ELR (cell line): ENCODE measurements at regions not wholly inside any gene's neighbourhood (a gene's known extent, or its start where the extent isn't known, plus 50 kb on each side); places are given as distances from the start of the nearest gene placed in this dataset.
"Not testable (repeated sequence)": the region's sequence is repeated elsewhere in the genome, so short reads cannot be mapped to it uniquely, and the experiment has no call there.

ENCODE experiments used
- DNase-seq: peaks from one replicate; pipeline ENCODE4 v3.0.0-alpha.2; 2015; ENCODE audit warnings: low read depth

DNA sequence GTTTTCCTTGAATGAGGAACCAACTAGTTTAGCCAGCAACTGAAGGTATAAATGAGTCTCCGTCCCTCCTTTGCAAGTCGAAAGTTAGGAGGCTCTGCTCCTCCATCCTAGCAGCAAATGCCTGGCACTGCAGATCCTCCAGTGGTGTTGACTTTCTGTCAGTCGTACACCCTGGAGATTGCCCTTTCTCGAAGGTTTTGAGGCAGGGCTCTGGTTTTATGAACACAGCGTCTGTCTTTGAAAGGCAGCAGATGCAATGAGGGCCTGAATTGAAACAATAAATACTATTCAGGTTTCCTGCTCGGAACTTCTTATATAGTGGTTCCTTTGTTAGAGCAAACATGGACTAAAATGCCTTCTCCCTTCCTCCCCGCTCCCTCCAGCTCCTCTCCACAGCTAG lies 284.0 kb downstream of the TMEM38B start:
- no peak for DNase-seq

DNA sequence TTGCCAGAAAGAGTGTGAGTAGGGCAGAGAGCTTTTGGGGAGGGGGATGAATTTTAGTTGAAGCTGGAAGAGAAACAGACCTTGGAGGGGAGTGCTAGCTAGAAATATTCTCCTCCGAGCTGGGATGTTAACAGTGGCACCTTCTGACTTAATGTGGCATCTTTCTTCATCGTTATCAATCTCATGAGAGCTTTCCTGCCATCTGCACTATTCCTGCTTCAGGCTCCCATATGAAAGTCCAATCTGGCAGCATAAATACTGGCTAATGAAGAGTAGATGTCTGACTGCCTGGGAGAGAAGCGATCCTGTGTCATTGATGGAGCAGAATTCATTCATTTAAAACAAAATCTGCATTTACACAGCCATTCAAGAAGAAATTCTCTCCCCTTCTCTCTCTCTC lies 284.5 kb downstream of the TMEM38B start:
- DNase-seq, result no peak

DNA sequence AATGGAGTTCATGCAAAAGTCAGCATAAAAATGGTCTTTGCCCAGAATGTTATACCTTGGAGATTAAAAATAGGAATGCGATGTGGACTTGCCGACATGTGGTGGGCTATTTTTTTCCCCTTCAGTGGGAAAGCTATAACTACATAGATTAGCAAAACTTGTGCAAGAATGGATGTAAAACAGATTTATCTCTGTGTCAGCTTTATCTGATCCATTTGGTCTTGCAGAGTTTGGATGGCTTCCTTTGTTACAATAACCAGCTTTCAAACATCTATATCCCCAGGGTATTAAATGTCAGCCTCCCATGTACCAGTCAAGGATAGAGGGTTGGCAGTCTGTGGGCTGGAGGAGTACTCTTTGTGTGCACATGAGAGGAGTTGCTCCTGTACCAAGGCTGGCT lies 284.9 kb downstream of the TMEM38B start:
- no peak for DNase-seq

DNA sequence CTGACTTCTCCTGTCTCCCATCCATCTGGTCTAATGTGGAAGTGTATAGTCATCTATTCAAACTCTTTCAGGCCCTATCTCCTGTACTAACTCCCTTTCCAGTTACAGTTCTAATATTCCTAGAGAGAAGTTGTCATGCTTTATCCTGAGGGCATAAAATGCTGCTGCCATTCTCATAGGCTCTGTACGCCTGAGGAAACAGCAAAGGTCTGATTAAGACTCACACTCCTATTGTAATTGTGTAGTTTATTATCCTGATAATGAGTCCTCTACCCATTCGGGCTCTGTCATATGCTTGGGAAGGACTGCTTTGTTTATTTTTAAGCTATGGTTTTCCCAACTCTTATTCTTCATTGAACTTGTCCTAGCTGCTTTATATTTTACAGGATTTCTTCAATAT lies 290.4 kb downstream of the TMEM38B start:
- no peak for DNase-seq

DNA sequence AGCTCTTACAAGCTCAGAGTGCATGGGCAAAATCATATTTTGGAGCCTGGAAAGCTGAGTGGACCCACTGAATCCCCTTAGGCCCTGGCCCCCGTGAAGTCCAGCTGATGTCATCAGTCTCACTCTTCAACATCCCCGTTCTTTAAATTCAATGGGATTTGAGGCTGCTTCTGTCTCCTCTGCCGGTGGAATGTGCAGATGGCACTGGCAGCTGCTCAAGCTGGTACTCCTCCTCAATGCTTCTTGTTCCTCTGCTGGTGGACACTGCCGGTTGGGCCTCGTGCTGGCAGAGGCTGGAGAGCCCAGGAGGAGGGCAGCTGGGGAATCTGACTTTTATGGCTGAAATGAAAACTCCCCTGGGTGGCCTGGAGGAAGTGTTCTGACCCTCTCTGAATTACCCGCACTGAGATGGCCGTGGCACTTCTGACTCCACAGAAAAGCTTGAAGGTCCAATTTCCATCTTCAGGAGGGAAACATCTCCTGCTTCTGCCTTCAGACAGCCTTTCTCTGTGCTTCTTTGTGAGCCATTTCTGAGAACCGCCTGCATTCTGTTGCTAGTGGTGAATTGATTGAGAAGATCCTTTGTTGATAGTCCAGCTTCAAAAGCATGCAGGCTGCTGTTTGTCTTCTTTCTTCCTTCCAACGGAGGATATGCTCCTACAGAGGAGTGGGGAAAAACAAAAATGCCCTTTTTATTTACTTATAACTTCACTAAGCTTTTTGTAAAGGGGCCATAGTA lies 298.9 kb downstream of the TMEM38B start:
- no peak for DNase-seq

DNA sequence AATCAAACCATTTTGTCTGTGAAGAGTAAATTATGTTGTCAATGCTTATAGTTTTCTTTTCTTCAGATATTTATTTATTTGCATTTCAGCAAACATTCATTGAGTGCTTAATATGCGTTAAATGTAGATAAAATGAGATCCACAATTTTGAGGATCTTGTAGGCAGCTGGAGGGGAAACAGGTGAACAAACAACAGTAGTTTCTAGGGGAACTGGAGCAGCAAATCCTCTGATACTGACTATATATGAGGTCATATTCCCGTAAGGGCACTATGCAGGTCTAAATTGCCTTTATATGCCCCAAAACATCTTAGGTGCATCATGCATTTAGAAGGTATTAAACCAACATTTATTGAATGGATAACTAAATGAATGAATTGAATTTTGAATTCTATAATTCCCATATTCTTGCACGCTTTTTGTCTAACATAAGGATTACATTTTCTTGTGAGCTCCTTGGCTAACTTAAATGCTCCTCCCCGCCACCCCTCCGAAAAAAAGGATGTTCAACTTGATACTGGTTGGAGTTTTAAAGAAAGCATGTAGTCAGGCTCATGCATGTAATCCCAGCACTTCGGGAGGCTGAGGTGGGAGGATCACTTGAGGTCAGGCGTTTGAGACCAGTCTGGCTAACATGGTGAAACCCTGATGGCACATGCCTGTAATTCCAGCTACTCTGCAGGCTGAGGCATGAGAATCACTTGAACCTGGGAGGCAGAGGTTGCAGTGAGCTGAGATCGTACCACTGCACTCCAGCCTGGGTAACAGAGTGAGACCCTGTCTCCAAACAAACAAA lies 299.8 kb downstream of the TMEM38B start:
- DNase-seq, result no peak

DNA sequence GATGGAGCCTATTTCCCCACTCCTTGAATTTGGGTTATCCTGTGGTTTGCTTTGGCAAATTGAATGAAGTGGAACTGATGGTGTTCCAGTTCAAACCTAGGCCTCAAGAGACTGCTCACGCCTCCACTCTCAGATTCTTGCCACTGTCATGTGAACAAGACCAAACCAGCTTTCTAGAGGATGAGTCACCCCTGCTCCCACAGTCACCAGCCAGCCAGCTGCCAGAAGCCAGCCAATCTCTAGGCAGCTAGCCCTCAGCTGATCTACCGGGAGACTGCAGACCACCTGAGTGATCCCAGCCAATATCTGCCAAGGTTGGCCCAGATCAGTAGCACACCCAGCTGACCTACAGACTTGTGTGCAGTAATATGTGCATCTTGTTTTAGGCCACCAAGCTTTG lies 300.6 kb downstream of the TMEM38B start:
- DNase-seq, result peak; percentile 11

DNA sequence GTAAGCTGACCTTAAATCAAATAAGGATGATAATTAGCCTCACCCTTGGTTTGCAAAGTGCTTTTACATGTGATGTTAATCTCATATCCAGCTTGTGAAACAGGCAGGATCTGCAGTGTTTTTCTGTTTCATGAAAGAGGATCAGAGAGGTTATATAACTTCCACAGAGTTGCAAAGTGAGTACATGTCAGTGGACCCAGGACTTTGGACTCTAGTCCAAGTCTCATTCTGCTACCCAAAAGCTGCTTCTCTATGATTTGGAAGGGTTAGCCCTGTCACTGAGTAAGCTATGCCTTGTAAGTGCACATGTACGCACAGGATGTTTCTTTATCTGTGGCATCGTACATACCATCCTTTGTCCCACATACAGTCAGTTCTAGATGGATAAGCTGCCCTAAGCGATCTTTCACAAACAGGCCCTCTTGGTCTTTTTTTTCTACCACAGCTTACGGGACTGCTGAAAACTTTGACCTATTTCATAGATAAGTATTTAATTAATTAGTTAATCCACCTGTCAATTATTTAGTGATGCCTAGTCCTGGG lies 322.9 kb downstream of the TMEM38B start:
- DNase-seq, result no peak

DNA sequence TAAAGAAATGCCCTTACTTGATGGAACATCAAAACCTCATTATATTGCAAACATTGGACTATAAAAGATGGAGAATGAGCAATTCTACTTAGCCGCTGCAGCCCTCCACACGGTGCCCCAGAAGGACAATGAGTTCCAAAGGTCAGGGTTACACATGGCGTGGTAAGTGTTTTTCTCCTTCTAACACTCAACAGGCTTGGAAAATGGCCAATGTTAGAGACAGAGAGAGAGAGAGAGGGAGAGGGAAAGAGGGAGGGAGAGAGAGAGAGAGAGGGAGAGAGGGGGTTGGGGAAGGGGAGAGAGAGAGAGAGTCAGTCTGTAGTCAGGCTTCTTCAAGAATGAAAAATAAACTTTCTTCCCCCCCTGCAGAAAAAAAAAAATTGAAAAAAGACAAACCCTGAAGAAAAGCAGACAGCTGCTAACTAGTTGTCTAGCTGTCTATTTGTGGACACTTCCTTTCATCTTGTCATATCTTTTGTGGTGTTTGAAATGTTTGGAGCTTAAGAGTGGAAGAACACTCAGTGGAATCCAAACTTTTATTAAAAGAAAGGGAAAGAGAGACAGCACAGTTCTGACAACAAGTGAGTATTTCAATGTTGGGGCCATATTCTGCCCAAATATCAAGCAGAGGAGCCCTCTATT lies 324.8 kb downstream of the TMEM38B start:
- no peak for DNase-seq

DNA sequence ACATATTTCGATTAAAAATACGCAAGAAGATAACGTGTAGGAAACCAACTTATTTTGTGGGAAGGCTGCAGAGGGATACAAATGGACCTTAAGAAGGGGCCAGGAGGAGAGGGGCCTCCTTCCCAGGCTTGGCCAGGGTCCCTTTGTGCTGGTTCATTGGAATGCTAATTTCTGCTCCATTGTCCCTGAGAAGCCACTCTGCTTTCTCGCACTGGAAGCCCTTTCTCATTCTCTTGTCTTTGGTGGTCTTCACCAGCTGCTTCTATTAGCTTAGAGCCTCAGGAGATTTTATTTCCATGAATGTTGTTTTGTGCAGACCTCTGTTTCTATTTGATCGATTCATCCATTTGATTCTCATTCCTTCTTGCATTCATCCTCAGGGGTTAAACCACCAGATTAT lies 325.4 kb downstream of the TMEM38B start:
- no peak for DNase-seq

DNA sequence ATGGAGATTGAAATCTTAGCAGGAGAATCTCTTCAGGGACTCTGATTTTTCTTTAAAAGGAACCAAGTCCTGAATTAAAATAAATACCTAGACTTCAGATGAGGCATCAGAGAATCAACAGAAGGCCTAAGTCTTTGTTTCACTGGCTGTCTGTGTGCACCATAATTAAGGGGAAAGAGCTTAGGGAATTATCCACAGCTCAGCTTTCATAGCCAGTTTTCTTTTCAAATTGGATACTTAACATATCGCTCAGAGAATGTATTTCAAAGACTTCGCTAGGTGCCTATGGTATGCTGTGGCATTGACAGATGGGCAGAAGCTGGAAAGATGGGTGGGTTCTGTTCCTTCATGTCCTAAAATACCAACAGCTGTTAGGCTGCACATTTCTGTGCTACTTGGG lies 325.8 kb downstream of the TMEM38B start:
- DNase-seq, result no peak

DNA sequence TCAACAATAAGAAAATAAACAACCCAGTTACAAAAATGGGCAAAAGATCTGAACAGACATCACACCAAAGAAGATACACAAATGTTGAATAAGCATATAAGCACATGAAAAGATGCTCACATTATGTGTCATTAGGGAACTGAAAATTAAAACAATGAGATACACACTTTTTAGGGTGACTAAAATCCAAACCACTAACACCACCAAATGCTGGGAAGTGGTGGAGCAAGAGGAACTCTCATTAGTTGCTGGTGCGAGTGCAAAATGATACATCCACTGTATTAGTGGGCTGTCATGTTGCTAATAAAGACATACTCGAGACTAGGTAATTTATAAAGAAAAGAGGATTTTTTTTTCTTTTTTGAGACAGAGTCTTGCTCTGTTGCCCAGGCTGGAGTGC lies 329.1 kb downstream of the TMEM38B start:
- DNase-seq, result no peak

DNA sequence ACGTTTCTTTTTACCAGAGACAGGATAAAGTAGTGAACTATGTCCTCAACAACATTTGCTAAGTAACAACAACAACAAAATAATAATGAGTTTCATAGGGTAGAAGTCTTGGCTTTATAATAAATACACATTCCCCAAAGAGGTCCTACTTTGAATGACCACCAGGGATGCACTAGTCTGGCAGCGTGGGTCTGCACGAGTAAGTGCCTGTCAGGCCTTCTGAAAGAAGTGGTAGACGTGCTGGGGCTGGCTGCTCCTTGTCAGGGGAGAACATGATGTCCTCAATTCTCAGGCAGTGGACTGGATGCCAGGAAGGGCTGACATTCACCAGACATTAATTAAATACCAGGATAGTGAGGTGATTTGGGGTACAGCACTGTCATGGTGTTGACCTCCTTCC lies 331.1 kb downstream of the TMEM38B start:
- no peak for DNase-seq

DNA sequence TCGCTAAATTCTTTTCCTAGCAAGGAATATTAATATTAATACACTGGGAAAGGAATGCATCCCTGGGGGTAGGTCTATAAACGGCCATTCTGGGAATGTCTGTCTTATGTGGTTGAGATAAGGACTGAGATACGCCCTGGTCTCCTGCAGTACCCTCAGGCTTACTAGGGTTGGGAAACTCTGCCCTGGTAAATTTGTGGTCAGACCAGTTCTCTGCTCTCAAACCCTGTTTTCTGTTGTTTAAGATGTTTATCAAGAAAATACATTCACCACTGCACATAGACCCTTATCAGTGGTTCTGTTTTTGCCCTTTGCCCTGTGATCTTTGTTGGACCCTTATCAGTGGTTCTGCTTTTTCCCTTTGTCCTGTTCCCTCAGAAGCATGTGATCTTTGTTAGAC lies 335.8 kb downstream of the TMEM38B start:
- DNase-seq, result not testable (repeated sequence)

DNA sequence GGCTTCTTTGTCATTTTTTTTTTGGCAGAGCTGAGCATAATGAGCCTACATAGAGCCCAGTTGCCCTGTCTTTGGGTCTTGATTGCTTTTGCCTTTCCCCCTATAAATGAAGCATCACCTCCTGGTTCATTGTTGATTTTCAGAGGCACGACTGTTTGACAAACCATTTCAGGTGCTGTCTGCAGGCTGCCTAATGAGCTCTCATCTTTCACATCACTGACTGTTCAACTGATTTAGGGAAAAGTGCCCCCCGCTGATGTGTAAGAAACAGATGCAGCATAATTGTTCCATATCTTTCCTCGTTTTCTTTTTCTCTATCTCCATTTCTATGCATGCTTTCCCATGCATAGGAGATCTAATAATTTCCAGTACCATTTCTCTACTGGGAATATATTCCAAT lies 338.6 kb downstream of the TMEM38B start:
- DNase-seq, result no peak

DNA sequence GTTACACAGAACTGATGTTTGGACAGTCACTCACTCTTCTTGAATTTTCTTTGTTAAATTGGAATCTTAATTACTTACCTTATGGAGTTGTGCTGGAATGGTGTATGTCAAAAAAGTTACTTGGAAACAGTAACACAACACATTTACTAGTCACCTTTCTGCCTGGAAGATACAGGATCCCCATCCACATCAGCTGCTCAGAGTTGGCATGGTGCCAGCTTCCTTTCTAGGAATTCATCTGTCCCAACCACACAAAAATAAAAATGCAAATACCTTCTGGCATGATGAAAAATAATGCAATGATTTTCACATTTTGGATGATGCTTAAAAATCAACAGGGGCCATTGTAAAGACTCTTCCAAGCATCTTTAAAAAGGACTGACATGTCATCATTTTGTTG lies 341.5 kb downstream of the TMEM38B start:
- no peak for DNase-seq

DNA sequence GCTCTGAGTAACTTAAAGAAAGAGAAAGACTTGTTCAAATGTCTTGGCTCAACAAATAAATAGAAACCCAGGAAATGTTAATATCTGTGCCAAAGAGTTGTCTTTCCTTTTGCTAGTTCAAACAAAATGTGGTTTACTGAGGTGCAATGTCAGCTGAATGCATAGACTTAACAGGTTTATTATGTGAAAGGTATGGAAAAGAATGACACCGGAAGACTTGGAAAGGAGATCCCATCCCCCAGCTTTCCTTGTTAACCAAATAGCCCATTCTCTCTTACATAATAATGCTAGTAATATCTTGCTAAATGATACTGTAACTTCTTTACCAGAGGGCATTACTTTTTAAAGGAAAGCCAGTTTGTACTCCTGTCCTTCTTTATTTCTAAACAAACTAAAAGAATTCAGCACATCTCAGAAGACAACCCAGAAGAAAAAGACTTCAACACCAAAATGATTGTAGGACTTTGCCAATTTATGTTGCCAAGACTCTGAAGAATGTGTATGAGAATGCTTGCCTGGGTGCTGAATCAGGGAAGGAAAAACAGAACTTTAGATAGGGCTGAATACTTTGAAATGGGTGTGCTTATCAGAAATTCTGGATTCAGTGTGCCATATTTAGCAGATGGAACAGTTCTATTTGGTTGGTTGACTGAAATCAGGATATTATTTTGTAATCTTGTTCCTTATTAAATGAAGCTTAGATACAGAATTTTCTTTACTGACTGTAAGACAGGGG lies 344.1 kb downstream of the TMEM38B start:
- DNase-seq, result no peak

DNA sequence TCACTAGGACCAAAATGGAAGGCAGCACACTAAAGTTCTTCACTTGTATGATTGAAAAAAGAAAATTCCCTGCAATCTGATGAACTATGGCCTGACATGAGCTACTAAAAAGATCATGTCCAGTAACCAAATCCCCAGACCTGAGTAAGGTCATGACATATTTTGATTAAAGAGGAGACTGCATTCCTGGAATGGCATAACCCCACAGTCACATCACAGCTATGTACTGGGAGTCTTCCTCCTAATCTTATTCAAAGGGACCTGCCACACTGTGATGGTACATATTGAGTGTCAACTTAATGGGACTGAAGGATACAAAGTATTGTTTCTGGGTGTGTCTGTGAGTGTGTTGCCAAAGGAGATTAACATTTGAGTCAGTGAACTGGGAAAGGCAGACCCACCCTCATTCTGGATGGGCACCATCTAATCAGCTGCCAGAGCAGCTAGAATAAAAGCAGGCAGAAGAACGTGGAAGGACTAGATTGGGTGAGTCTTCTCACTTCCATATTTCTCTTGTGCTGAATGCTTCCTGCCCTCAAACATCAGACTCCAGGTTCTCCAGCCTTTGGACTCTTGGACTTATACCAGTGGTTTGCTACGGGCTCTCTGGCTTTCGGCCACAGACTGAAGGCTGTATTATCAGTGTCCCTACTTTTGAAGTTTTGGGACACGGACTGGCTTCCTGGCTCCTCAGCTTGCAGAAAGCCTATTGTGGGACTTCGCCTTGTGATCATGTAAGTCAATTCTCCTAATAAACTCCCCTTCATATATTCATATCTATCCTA lies 345.0 kb downstream of the TMEM38B start:
- no peak for DNase-seq

DNA sequence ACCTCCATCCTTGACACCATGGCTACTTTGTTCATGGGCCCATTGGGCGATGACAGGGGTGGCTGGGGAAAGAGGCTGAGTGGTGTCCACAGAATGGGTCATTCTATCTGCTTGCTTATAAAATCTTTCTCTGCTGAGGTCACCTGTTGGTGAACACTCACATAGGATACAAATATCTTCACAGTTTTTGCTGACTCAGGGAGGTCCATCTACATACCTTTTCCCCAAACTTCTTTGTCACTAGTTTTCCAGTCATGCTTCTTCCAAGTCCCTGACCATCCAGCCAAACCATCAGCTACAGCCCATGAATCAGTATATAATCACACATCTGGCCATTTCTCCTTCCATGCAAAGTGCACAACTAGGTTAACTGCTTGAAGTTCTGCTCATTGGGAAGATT lies 347.6 kb downstream of the TMEM38B start:
- DNase-seq, result not testable (repeated sequence)

DNA sequence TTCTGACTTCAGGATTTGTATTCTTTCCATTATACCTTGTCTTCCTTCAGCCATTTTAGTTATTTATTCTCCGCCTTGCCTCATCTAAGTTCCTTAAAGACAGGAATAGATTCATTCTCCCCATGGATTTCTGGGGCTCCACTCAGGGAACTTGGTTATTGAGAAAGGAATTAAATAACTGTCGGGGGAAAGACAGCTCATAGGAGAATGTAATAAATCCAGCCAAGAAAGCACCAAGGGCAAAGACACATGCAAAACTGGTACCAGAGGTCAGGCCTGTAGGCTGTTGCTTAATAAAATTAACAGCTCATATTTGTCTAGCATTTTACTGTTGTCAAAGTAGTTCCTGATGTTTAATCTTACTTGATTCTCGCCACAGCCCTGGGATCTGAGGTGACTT lies 357.2 kb downstream of the TMEM38B start:
- DNase-seq, result no peak

DNA sequence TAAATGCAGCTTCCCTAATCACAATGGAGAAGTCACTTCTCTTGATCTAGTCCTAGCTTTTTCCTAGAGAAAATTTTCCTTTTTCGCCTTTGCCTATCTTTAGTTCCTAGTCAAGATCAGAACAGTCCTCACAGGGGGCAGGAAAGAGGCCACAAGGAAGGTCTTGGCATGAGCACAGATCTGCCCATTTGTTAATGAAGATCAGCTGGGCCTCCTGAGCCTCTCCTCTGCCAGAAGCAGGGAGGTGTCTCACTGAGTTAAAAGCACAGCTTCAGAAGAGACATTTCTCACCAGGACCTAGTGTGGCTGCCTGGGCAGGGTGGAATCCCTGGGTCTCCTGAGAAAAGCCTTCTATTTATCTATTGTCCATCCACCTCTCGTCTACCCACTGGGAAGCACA lies 357.8 kb downstream of the TMEM38B start:
- no peak for DNase-seq
